ENCODE measurements at regions not wholly inside any gene's neighbourhood (a gene's known extent, or its start where the extent isn't known, plus 50 kb on each side); places are given as distances from the start of the nearest gene placed in this dataset.

- TF ChIP-seq CTCF (IDR thresholded peaks at IDR 0.05) (no peak), ZFX (IDR thresholded peaks at IDR 0.05; ENCODE audit: borderline replicate concordance) (no peak)
These were observed 132.6 kb downstream of the SPRY1 start for GRCh38 chr4:123529278-123529568.

Measured in 22Rv1 (cell line).